ENCODE measurements at regions not wholly inside any gene's neighbourhood (a gene's known extent, or its start where the extent isn't known, plus 50 kb on each side); places are given as distances from the start of the nearest gene placed in this dataset.

GRCh38 chr1:162921311-162921710, 60.3 kb upstream of the CCDC190 start:
- TF ChIP-seq CTCF (IDR thresholded peaks at IDR 0.05; ENCODE audit: low read length) (no peak), EZH2phosphoT487 (IDR thresholded peaks at IDR 0.05; ENCODE audit: low read length) (no peak), EZH2 (optimal IDR thresholded peaks at IDR 0.05; ENCODE audit: low read depth, low read length) (no peak)

Data from MM.1S (cell line).